Central memory CD8-positive, alpha-beta T cell (primary cell): ENCODE measurements at regions not wholly inside any gene's neighbourhood (a gene's known extent, or its start where the extent isn't known, plus 50 kb on each side); places are given as distances from the start of the nearest gene placed in this dataset.

Experiments
- ATAC-seq: fragments of 150-1000 bp; cut with Tn5 transposase; replicated peaks from 2 replicates; pipeline ENCODE4 v1.10.0; 2022; ENCODE audit warnings: mild to moderate bottlenecking, moderate FRiP score, moderate number of reproducible peaks; ENCODE audit not compliant: poor library complexity, severe bottlenecking; ENCODE audit errors: extremely low read depth
- DNase-seq, 2 donors: peaks; one replicate each; pipeline ENCODE4 v3.0.0; 2021; ENCODE audit warnings: low spot score in 2 of 2
- H3K27ac Mint-ChIP-seq: one replicate; pipeline ENCODE4 v1.8.0; 2022; ENCODE audit warnings: low read depth, mild to moderate bottlenecking, moderate library complexity, mixed read lengths
- H3K27me3 Mint-ChIP-seq: one replicate; pipeline ENCODE4 v1.8.0; 2022; ENCODE audit warnings: mixed read lengths
- H3K36me3 Mint-ChIP-seq: one replicate; pipeline ENCODE4 v1.8.0; 2022; ENCODE audit warnings: mild to moderate bottlenecking, moderate library complexity, mixed read lengths; ENCODE audit not compliant: insufficient read depth
- H3K4me1 Mint-ChIP-seq: one replicate; pipeline ENCODE4 v1.8.0; 2022; ENCODE audit warnings: mixed read lengths
- H3K4me3 Mint-ChIP-seq: one replicate; pipeline ENCODE4 v1.8.0; 2022; ENCODE audit warnings: mild to moderate bottlenecking, moderate library complexity, mixed read lengths
- H3K9me3 Mint-ChIP-seq: one replicate; pipeline ENCODE4 v1.8.0; 2022; ENCODE audit warnings: mixed read lengths

- no peaks in the 10 kb centered on the region for H3K9me3 Mint-ChIP-seq
- ATAC-seq, result no peak
- no peak overlapping the region for H3K4me3 Mint-ChIP-seq
- no peaks in the 10 kb centered on the region for H3K4me1 Mint-ChIP-seq
- DNase-seq, result no peak
- no peaks in the 10 kb centered on the region for H3K36me3 Mint-ChIP-seq
- H3K27ac Mint-ChIP-seq, result no peak overlapping the region
- peaks cover 87% of the 10 kb centered on the region for H3K27me3 Mint-ChIP-seq
These were observed 68.2 kb upstream of the NECTIN1 start for GRCh38 chr11:119797123-119797611.

- Mint-ChIP-seq H3K9me3 (no peaks in the 10 kb centered on the region), H3K27ac (no peak overlapping the region), H3K4me3 (no peak overlapping the region), H3K27me3 (peaks cover 88% of the 10 kb centered on the region), H3K36me3 (no peaks in the 10 kb centered on the region), H3K4me1 (no peaks in the 10 kb centered on the region)
- DNase-seq (no peak), ATAC-seq (no peak)
These were observed 67.5 kb upstream of the NECTIN1 start for GRCh38 chr11:119796363-119797060.

DNA sequence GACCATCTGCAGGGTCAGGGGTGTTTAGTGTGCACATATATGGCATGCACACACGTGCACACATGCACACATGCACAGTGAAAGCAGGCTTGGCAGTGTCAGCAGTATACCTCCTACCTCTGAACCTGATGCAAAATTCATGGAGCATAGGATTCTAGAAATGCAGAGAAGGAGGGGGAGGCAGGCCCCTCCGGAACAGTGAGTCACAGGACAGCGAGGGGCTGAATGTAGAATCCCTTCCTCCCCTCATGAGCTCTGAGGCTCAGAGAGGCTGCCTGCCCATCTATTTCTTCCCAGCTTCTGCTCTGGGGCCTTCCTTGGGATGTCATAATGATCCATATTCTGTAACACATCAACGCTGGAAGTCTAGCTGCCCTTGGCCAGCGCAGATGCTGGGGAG, 66.7 kb upstream of the NECTIN1 start:
- H3K36me3 Mint-ChIP-seq, result no peaks in the 10 kb centered on the region
- no peaks in the 10 kb centered on the region for H3K9me3 Mint-ChIP-seq
- DNase-seq (no peak), ATAC-seq (no peak)
- H3K4me3 Mint-ChIP-seq, result no peak overlapping the region
- no peaks in the 10 kb centered on the region for H3K4me1 Mint-ChIP-seq
- H3K27me3 Mint-ChIP-seq, result peaks cover 90% of the 10 kb centered on the region
- H3K27ac Mint-ChIP-seq, result no peak overlapping the region

DNA sequence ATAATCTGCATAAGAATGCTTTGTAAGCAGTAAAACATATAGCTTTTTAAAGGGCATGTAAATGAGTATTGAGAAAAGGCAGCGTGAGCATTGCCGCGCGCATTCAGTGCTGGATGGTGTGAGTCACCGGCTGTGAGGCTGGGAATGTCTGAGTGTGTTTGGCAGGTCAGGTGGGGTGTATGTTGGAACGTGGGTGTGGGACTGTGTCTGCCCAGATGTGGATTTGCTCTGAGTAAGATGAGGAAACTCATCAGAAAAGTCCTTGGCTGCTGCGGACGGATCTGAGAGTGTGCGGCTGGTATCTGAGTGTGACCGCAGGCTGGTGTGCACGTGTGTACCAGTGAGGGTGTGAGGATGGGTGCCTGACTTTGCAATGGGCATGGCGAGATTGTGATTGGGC, 66.2 kb upstream of the NECTIN1 start:
- peaks cover 95% of the 10 kb centered on the region for H3K27me3 Mint-ChIP-seq
- H3K36me3 Mint-ChIP-seq, result no peaks in the 10 kb centered on the region

DNA sequence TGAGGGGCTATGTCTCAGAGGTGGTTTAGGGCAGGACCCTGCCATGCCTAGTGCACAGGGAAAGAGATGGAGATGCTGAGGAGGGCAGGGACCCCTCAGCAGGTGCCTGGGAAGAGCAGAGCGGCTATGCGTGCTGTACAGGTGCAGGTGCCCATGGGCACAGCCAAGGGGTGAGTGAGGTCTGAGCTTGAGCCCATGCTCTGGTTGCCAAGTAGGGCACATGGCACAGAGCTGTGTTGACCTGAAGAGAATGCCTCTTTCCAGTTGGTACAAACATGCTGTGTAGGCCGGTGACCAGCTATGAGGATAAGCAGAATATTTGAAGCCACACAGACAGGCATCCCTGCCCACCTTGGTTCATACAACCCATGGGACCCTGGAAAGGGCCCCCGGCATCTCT, 65.8 kb upstream of the NECTIN1 start:
- Mint-ChIP-seq H3K36me3 (no peaks in the 10 kb centered on the region), H3K4me1 (no peaks in the 10 kb centered on the region), H3K27ac (no peak overlapping the region), H3K27me3 (peaks cover 91% of the 10 kb centered on the region), H3K9me3 (no peaks in the 10 kb centered on the region), H3K4me3 (no peak overlapping the region)
- no peak for ATAC-seq
- no peak for DNase-seq

More for the DNA sequence above, 66.2 kb upstream of the NECTIN1 start:
- no peak overlapping the region for H3K4me3 Mint-ChIP-seq
- H3K27ac Mint-ChIP-seq, result no peak overlapping the region
- no peaks in the 10 kb centered on the region for H3K4me1 Mint-ChIP-seq
- no peaks in the 10 kb centered on the region for H3K9me3 Mint-ChIP-seq
- DNase-seq (no peak), ATAC-seq (no peak)

- no peak overlapping the region for H3K27ac Mint-ChIP-seq
- no peak overlapping the region for H3K4me3 Mint-ChIP-seq
- DNase-seq (no peak), ATAC-seq (no peak)
- H3K36me3 Mint-ChIP-seq, result no peaks in the 10 kb centered on the region
- H3K4me1 Mint-ChIP-seq, result no peaks in the 10 kb centered on the region
- H3K27me3 Mint-ChIP-seq, result peaks cover 86% of the 10 kb centered on the region
- H3K9me3 Mint-ChIP-seq, result no peaks in the 10 kb centered on the region
These were observed 65.2 kb upstream of the NECTIN1 start for GRCh38 chr11:119794141-119794665.

DNA sequence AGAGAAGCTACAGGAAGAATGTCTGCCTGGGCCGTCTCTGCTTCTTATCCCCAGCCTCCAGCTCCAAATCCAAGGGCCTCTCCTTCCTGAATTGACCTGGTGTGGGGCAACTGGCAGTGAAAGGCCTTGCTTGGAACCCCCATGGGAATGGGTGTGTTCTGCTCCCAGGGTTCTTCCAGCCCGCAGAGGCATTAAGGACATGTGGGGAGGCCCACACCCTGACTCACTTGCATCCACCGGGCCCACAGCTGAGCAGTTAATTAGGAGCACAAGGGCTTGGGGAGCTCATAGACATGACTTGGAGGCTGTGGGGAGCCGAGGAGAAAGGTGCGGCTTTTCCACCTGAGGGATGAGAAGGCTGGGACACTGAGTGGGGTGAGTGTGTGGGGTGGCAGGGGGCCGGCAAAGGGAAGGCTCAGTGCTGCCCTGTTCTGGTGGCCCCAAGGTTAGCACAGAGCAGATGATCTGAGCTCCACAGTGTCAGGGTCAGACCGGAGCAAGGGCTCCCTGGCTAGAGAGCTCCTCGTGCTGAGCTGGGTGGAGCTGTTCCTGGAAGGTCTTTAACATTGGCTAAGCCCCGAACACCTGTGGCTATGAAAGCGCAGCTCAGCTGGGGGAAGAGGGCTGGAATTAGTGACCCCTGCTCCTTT, 64.5 kb upstream of the NECTIN1 start:
- Mint-ChIP-seq H3K27ac (no peak overlapping the region), H3K4me3 (no peak overlapping the region), H3K27me3 (peaks cover 84% of the 10 kb centered on the region), H3K4me1 (no peaks in the 10 kb centered on the region), H3K36me3 (no peaks in the 10 kb centered on the region), H3K9me3 (no peaks in the 10 kb centered on the region)
- DNase-seq, result no peak
- no peak for ATAC-seq

GRCh38 chr11:119791701-119792151, 62.7 kb upstream of the NECTIN1 start:
- Mint-ChIP-seq H3K27ac (no peak overlapping the region), H3K4me1 (no peaks in the 10 kb centered on the region), H3K9me3 (no peaks in the 10 kb centered on the region), H3K36me3 (no peaks in the 10 kb centered on the region), H3K27me3 (peaks cover 85% of the 10 kb centered on the region), H3K4me3 (no peak overlapping the region)
- DNase-seq (no peak), ATAC-seq (no peak)

GRCh38 chr11:119791047-119791446, 62.0 kb upstream of the NECTIN1 start:
- Mint-ChIP-seq H3K27me3 (peaks cover 79% of the 10 kb centered on the region), H3K9me3 (no peaks in the 10 kb centered on the region), H3K4me1 (no peaks in the 10 kb centered on the region), H3K27ac (no peak overlapping the region), H3K4me3 (no peak overlapping the region), H3K36me3 (no peaks in the 10 kb centered on the region)
- ATAC-seq (no peak), DNase-seq (no peak)

- Mint-ChIP-seq H3K27ac (no peak overlapping the region), H3K27me3 (peaks cover 79% of the 10 kb centered on the region)
- DNase-seq, result no peak
These were observed 61.5 kb upstream of the NECTIN1 start for GRCh38 chr11:119790476-119790875.

GRCh38 chr11:119789766-119790407, 60.9 kb upstream of the NECTIN1 start:
- ATAC-seq, result no peak
- Mint-ChIP-seq H3K4me3 (no peak overlapping the region), H3K36me3 (no peaks in the 10 kb centered on the region), H3K9me3 (no peaks in the 10 kb centered on the region), H3K27me3 (peaks cover 77% of the 10 kb centered on the region), H3K27ac (no peak overlapping the region), H3K4me1 (no peaks in the 10 kb centered on the region)
- no peak for DNase-seq

More at GRCh38 chr11:119790476-119790875, 61.5 kb upstream of the NECTIN1 start:
- H3K36me3 Mint-ChIP-seq, result no peaks in the 10 kb centered on the region
- H3K4me3 Mint-ChIP-seq, result no peak overlapping the region
- no peaks in the 10 kb centered on the region for H3K4me1 Mint-ChIP-seq
- ATAC-seq, result no peak
- H3K9me3 Mint-ChIP-seq, result no peaks in the 10 kb centered on the region

GRCh38 chr11:119788911-119789560, 60.0 kb upstream of the NECTIN1 start:
- Mint-ChIP-seq H3K36me3 (no peaks in the 10 kb centered on the region), H3K27ac (no peak overlapping the region), H3K4me1 (no peaks in the 10 kb centered on the region), H3K4me3 (no peak overlapping the region), H3K27me3 (peaks cover 74% of the 10 kb centered on the region), H3K9me3 (no peaks in the 10 kb centered on the region)
- no peak for DNase-seq
- no peak for ATAC-seq
